Mesenchymal stem cell (in vitro differentiated cells and primary cell): ENCODE measurements at regions not wholly inside any gene's neighbourhood (a gene's known extent, or its start where the extent isn't known, plus 50 kb on each side); places are given as distances from the start of the nearest gene placed in this dataset.

Experiments used
- DNase-seq: peaks from one replicate; pipeline ENCODE4 v3.0.0-alpha.2; 2013
- H2AFZ ChIP-seq: one replicate; pipeline ENCODE4 v1.6.1; 2013; ENCODE audit warnings: low read depth, mild to moderate bottlenecking, control low read depth, inconsistent platforms, low read length, moderate library complexity
- H2AK5ac ChIP-seq: 2 replicates; pipeline ENCODE4 v1.6.1; 2013; ENCODE audit warnings: low read length, moderate library complexity, mild to moderate bottlenecking, inconsistent platforms; ENCODE audit not compliant: severe bottlenecking
- H2BK120ac ChIP-seq: one replicate; pipeline ENCODE4 v1.6.1; 2013; ENCODE audit warnings: low read depth, mild to moderate bottlenecking, inconsistent platforms, low read length, moderate library complexity
- H2BK12ac ChIP-seq, 2 experiments: one replicate each; pipeline ENCODE4 v1.6.1; 2013; ENCODE audit warnings: inconsistent platforms in 2 of 2, low read length in 2 of 2, mild to moderate bottlenecking in 2 of 2, moderate library complexity in 2 of 2, control low read depth in 1 of 2
- H2BK15ac ChIP-seq: one replicate; pipeline ENCODE4 v1.6.1; 2013; ENCODE audit warnings: mild to moderate bottlenecking, low read depth, inconsistent platforms; ENCODE audit not compliant: poor library complexity, severe bottlenecking
- H2BK5ac ChIP-seq: 2 replicates; pipeline ENCODE4 v1.6.1; 2013; ENCODE audit warnings: low read depth, mild to moderate bottlenecking, low read length, control low read depth, inconsistent platforms; ENCODE audit not compliant: poor library complexity, severe bottlenecking
- H3K14ac ChIP-seq, 2 experiments: one replicate each; pipeline ENCODE4 v1.6.1; 2013; ENCODE audit warnings: inconsistent platforms in 2 of 2, low read length in 2 of 2, control low read depth in 1 of 2, mild to moderate bottlenecking in 1 of 2, moderate library complexity in 1 of 2
- H3K18ac ChIP-seq, 2 experiments: one replicate each; pipeline ENCODE4 v1.6.1; 2013; ENCODE audit warnings: inconsistent platforms in 2 of 2, low read length in 2 of 2, control low read depth in 1 of 2, low read depth in 1 of 2, mild to moderate bottlenecking in 1 of 2
- H3K23ac ChIP-seq, 2 experiments: one replicate each; pipeline ENCODE4 v1.6.1; 2013; ENCODE audit warnings: inconsistent platforms in 2 of 2, low read length in 2 of 2, mild to moderate bottlenecking in 2 of 2, moderate library complexity in 2 of 2, control low read depth in 1 of 2
- H3K27ac ChIP-seq: 2 replicates; pipeline ENCODE4 v1.5.1; 2013; ENCODE audit warnings: mild to moderate bottlenecking, moderate library complexity, low read length, control low read depth, inconsistent platforms; ENCODE audit not compliant: poor library complexity, severe bottlenecking
- H3K27me3 ChIP-seq, 2 experiments: 2 replicates each; pipeline versions ENCODE4 v1.6.1 to v1.7.0; 2013; ENCODE audit warnings: low read length in 2 of 2, mild to moderate bottlenecking in 2 of 2, moderate library complexity in 2 of 2, control low read depth in 1 of 2, inconsistent platforms in 1 of 2; ENCODE audit not compliant: control insufficient read depth in 1 of 2, insufficient read depth in 1 of 2
- H3K36me3 ChIP-seq, 2 experiments: 2 replicates each; pipeline versions ENCODE4 v1.6.1 to v1.7.0; 2013; ENCODE audit warnings: low read length in 2 of 2, control low read depth in 1 of 2, inconsistent platforms in 1 of 2, low read depth in 1 of 2, mild to moderate bottlenecking in 1 of 2; ENCODE audit not compliant: insufficient read depth in 2 of 2, control insufficient read depth in 1 of 2
- H3K4ac ChIP-seq, 2 experiments: one replicate each; pipeline ENCODE4 v1.6.1; 2013; ENCODE audit warnings: inconsistent platforms in 2 of 2, low read length in 2 of 2, mild to moderate bottlenecking in 2 of 2, moderate library complexity in 2 of 2, control low read depth in 1 of 2, low read depth in 1 of 2
- H3K4me1 ChIP-seq: 2 replicates; pipeline ENCODE4 v1.6.1; 2013; ENCODE audit warnings: low read depth, low read length, control low read depth; ENCODE audit not compliant: control insufficient read depth, insufficient read depth
- H3K4me2 ChIP-seq: 2 replicates; pipeline ENCODE4 v1.6.1; 2013; ENCODE audit warnings: low read length, mild to moderate bottlenecking, inconsistent platforms; ENCODE audit not compliant: poor library complexity, severe bottlenecking
- H3K4me3 ChIP-seq, 2 experiments: 2 replicates each; pipeline versions ENCODE4 v1.5.1 to v1.7.0; 2013; ENCODE audit warnings: low read length in 2 of 2, mild to moderate bottlenecking in 2 of 2, control low read depth in 1 of 2, low read depth in 1 of 2; ENCODE audit not compliant: insufficient read depth in 1 of 2
- H3K79me1 ChIP-seq: replicated peaks from 2 replicates; pipeline ENCODE4 v1.6.1; 2013; ENCODE audit warnings: mild to moderate bottlenecking, control low read depth, low read length, inconsistent platforms; ENCODE audit not compliant: poor library complexity, severe bottlenecking
- H3K9ac ChIP-seq: 2 replicates; pipeline ENCODE4 v1.7.0; 2013; ENCODE audit warnings: mild to moderate bottlenecking, low read length, moderate library complexity
- H3K9me3 ChIP-seq: 2 replicates; pipeline ENCODE4 v1.7.0; 2013; ENCODE audit warnings: mild to moderate bottlenecking, low read length; ENCODE audit not compliant: control insufficient read depth
- H4K8ac ChIP-seq: one replicate; pipeline ENCODE4 v1.6.1; 2013; ENCODE audit warnings: inconsistent platforms, mild to moderate bottlenecking, low read length, moderate library complexity
- H4K91ac ChIP-seq: one replicate; pipeline ENCODE4 v1.6.1; 2013; ENCODE audit warnings: mild to moderate bottlenecking, low read length, inconsistent platforms
- WGBS: methylation state at CpG from one replicate; pipeline ENCODE4 v1.1.7; 2013; ENCODE audit warnings: mixed read lengths; 5-methylcytosine and 5-hydroxymethylcytosine counted together

- H3K4me1 ChIP-seq = no peaks in the 10 kb centered on the region
- no peak for DNase-seq
- H3K23ac ChIP-seq = no peak overlapping the region
- H3K4ac ChIP-seq = no peak overlapping the region
- H3K14ac ChIP-seq = no peak overlapping the region
- no peak overlapping the region for H4K91ac ChIP-seq
- no peak overlapping the region for H4K8ac ChIP-seq
- H2BK120ac ChIP-seq = no peak overlapping the region
- H3K9ac ChIP-seq = no peak overlapping the region
- H2AK5ac ChIP-seq = no peak overlapping the region
- H3K4me2 ChIP-seq = no peak overlapping the region
- no peak overlapping the region for H2AFZ ChIP-seq
- H3K36me3 ChIP-seq = no peaks in the 10 kb centered on the region
- no peak overlapping the region for H2BK5ac ChIP-seq
- H2BK15ac ChIP-seq = no peak overlapping the region
- no peak overlapping the region for H3K4me3 ChIP-seq
- H3K18ac ChIP-seq = no peak overlapping the region
- 89% methylated on average over 4 of the region's 4 CpGs for WGBS
- no peak overlapping the region for H3K27ac ChIP-seq
- H3K9me3 ChIP-seq = no peaks in the 10 kb centered on the region
- H2BK12ac ChIP-seq = no peak overlapping the region
- no peaks in the 10 kb centered on the region for H3K79me1 ChIP-seq
- no peaks in the 10 kb centered on the region for H3K27me3 ChIP-seq
Observed at GRCh38 chr10:105743343-105744056, 1102.4 kb downstream of the SORCS3 start.

- Histone ChIP-seq H2AFZ (no peak overlapping the region), H3K23ac (no peak overlapping the region), H3K14ac (no peak overlapping the region), H3K4me1 (no peaks in the 10 kb centered on the region), H3K36me3 (no peaks in the 10 kb centered on the region), H3K9ac (no peak overlapping the region), H2BK12ac (no peak overlapping the region), H3K18ac (no peak overlapping the region), H3K4me2 (no peak overlapping the region), H3K79me1 (no peaks in the 10 kb centered on the region), H2AK5ac (no peak overlapping the region), H2BK5ac (no peak overlapping the region), H3K4me3 (no peak overlapping the region), H4K91ac (no peak overlapping the region), H3K27ac (no peak overlapping the region), H4K8ac (no peak overlapping the region), H3K27me3 (no peaks in the 10 kb centered on the region), H3K4ac (no peak overlapping the region), H2BK15ac (no peak overlapping the region), H3K9me3 (no peaks in the 10 kb centered on the region), H2BK120ac (no peak overlapping the region)
- no peak for DNase-seq
- no CpG with 5 or more reads among the region's 1 CpG for WGBS
Observed at GRCh38 chr10:105742923-105743322, 1101.8 kb downstream of the SORCS3 start.

GRCh38 chr10:105742184-105742583 is 1101.1 kb downstream of the SORCS3 start:
- Histone ChIP-seq H3K9me3 (no peaks in the 10 kb centered on the region), H3K14ac (no peak overlapping the region), H3K79me1 (no peaks in the 10 kb centered on the region), H3K4me1 (no peaks in the 10 kb centered on the region), H2AFZ (no peak overlapping the region), H4K8ac (no peak overlapping the region), H3K36me3 (no peaks in the 10 kb centered on the region), H3K27ac (no peak overlapping the region), H3K4me3 (no peak overlapping the region), H2BK120ac (no peak overlapping the region), H3K18ac (no peak overlapping the region), H2BK12ac (no peak overlapping the region), H2AK5ac (no peak overlapping the region), H3K23ac (no peak overlapping the region), H2BK5ac (no peak overlapping the region), H3K4me2 (no peak overlapping the region), H4K91ac (no peak overlapping the region), H3K27me3 (no peaks in the 10 kb centered on the region), H3K4ac (no peak overlapping the region), H2BK15ac (no peak overlapping the region), H3K9ac (no peak overlapping the region)
- WGBS = 89% methylated on average over 1 of the region's 1 CpG
- no peak for DNase-seq

- Histone ChIP-seq H3K4me2 (no peak overlapping the region), H3K23ac (no peak overlapping the region), H2AFZ (no peak overlapping the region), H4K91ac (no peak overlapping the region), H3K4ac (no peak overlapping the region), H3K9me3 (peaks cover 5% of the 10 kb centered on the region), H2BK5ac (no peak overlapping the region), H2BK15ac (no peak overlapping the region), H2BK120ac (no peak overlapping the region), H3K79me1 (no peaks in the 10 kb centered on the region), H3K4me3 (no peak overlapping the region), H3K4me1 (no peaks in the 10 kb centered on the region), H3K27me3 (no peaks in the 10 kb centered on the region), H2BK12ac (no peak overlapping the region), H3K14ac (no peak overlapping the region), H2AK5ac (no peak overlapping the region), H4K8ac (no peak overlapping the region), H3K9ac (no peak overlapping the region), H3K36me3 (no peaks in the 10 kb centered on the region), H3K27ac (no peak overlapping the region), H3K18ac (no peak overlapping the region)
- 57% methylated on average over 2 of the region's 2 CpGs for WGBS
- no peak for DNase-seq
Observed at GRCh38 chr10:105734479-105734878, 1093.4 kb downstream of the SORCS3 start.
